ENCODE measurements at regions not wholly inside any gene's neighbourhood (a gene's known extent, or its start where the extent isn't known, plus 50 kb on each side); places are given as distances from the start of the nearest gene placed in this dataset.
A peak's percentile ranks its signal among the peaks of the same experiment; 100 is the strongest.

DNA sequence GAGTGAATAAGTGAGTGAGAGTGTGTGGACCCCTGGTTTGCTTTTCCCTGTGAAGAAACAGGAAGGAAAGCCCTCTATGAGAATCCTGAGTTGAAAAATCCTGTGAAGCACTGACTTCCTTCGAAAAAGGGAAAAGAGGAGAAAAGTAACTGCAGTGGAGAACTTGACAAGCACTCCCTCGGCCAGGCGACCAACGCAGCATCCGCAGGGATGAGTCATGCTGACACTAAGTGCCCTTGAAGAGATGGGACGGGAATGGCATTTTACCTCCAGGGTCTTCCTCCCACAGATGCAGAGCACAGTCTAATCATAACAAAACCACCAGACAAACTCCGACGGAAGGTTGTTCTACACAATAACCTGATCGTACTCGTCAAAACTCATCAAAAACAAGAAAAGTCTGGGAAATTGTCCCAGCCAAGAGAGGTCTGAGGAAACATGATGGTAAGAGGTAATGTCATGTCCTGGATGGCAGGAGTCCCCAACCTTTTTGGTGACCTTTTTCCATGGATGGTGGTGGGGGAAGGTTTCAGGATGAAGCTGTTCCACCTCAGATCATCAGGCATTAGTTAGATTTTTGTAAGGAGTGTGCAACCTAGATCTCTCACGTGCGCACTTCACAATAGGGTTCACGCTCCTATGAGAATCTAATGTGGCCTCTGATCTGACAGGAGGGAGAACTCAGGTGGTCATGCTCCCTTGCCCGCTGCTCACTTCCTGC is 132.2 kb upstream of the B3GAT1 start:
- ATAC-seq: no peak

DNA sequence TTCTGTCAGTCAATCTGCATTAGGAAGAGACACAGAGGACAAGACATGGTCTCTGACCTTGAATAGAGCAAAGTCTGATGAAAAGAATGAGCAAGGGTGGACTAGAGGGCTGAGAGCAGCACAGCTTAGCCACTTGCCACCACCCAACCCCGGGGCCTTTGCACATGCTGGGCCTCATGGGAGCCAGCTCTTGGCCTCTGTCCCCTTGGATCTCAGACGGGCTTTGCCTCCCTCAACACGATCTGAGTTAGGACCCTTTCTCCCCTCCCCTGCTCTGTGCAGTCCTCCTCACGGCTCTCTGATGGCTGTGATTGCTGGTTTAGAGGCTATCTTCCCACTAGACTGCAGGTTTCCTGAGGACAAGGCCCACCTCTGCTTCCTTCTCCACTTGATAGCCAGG is 131.6 kb upstream of the B3GAT1 start:
- no peak for ATAC-seq

DNA sequence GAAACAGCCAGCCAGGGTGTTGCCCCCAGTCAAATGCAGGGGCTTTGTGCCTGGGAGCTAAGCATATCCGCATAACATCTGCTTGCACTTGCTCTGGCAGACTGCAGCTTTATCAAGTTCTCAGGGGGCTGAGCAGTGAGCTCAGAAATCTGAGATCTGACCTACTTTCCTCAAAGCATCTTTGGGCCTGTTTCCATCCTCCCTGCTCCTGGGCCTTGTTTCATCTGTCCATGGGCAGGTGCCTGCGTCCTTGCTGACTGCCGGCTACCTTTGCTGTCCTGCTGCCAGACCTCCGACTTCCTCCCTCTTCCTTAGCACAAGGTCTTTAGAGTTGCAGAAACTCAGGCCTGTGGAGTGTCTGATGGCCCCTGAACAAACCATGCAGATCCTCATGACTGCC is 131.2 kb upstream of the B3GAT1 start:
- ATAC-seq: no peak

DNA sequence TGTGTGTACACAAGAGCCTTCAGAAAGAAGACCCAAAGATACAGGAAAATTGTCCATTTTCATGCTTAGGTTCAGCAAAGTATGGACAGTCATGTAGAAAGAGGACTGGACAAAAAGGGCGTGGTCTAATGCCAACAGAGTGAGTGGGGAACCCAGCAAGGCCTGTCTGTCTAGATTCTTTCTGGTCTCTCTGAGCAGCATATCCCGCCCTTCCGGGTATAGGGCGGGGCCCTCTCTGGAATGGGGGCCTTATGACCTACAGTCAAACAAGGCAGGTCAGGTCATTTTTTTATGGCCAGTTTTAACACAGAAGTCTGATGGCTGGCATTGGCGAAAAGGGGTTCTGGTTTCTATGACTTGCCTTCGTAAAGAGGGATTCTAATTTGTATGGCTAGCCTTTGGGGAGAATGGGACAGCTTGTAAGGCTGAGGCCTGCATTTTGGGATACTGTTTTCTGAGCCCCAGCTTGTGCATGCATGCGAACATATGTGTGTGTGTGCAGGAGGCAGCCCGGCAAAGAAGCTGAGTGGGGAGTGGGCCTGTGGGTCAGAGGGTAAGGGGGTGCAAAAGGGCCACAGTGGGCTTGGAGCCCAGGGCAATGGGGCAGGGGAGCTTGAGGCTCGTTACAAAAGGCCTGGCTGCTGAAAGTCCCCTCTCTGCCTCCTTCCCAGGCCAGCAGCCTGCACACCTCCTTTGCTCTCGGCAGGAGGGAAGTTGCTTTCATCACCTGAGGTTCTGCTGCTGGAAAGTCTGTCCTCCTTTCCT is 130.5 kb upstream of the B3GAT1 start:
- ATAC-seq: peak; percentile 91

DNA sequence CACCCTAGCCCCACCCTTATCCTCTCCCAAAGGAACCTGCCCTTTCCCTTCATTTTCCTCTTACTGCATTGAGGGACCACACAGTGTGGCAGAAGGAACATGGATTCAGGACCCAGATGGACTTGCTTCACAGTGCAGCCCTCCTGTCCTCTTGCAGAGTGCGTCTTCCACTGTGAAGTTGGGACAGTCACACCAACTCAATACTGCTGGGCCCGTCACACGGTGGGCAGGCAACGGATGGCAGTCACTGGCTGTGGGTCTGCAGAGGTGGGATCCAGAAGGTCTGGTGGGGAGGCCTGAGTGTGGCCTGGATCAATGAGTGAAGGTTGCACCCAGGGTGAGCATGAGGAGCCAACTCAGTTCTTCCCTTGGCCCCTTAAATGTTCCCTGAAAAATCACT is 129.9 kb upstream of the B3GAT1 start:
- ATAC-seq: no peak

DNA sequence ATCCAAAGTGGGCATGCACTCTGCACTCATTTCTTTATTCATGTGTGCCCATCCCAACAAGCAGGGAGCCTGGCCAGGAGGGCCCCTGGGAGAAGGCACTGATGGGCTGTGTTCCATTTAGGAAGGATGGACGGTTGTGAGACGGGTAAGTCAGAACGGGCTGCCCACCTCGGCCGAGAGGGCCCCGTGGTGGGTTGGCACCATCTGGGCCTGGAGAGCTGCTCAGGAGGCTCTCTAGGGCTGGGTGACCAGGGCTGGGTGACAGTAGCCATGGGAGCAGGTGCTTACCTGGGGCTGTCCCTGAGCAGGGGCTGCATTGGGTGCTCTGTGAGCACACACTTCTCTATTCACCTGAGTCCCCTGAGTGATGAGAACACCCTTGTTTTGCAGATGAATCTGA is 129.3 kb upstream of the B3GAT1 start:
- no peak for ATAC-seq

DNA sequence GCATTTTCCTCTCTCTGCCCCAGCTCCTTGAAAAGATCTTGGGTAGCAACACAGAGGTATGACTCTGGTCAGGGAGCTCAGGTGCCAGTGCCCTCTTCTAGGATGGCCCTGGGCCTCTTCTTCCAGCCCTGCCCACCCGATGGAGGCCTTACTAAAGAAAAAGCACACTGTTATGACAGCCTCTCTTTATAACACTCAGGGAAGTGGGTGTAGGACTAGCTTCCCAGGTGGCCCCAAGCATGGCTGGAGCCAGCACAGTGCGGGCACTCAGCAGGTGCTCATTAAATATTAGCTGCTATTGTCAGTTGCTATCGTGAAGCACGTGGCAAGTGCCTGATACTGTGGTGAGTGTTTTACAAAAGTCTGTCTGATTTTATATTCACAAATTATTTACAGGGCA is 127.2 kb upstream of the B3GAT1 start:
- ATAC-seq: no peak

- ATAC-seq: no peak
Observed at GRCh38 chr11:134538742-134539141, 126.7 kb upstream of the B3GAT1 start.

DNA sequence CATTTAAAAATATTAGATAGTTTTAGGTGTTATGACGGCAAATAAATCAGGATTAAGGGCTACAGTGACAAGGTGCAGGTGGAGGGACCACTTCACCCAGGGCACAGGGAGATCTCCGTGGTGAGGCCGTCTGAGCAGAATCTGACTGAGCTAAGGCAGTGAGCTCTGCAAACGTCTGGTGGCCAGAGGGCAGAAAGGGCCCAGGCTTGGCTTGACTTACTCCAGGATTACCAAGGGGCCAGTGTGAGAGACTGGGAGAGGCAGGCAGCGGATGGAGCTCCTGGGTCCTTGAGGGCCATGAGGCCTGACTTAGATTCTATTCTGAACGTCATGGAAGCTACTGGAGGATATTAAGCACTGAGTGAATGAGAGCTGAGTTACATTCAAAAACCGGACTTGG is 125.9 kb upstream of the B3GAT1 start:
- no peak for ATAC-seq

DNA sequence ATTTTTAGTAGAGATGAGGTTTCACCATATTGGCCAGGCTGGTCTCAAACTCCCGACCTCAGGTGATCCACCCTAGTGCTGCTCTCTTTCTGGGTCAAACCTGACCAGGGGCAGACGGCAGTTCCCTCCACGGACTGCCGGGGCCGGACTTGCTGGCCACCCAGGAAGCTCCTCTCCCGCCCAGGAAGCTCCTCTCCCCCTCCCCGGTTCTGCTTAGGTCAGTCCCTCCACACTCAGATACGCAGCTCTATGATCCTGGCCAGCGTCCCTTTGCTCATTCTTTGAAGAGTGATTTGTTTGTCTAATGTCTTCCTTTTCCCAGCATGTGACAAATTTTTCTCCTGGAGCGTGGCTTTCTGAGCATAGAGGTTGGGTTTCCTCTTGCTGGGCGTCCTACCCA is 125.3 kb upstream of the B3GAT1 start:
- no peak for ATAC-seq

DNA sequence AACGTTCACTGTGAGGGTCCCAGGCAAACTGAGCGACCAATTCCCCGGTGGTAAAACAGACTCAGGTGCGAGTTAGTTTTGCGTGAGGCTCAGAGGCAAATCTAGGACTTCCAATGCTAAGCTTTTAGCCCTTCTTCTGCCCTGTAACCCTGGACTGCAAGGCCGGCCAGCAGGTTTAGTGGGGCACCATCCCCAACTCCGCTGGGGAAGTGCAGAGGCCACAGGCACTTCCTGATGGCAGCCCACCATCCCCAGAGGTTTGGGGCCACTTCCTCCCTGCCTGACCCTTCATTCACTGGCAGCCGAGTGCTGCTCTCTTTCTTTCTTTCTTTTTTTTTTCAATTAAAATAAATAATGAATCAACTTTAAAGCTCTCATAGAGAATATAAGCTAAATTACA is 124.6 kb upstream of the B3GAT1 start:
- ATAC-seq: no peak

GRCh38 chr11:134536219-134536618 is 124.2 kb upstream of the B3GAT1 start:
- ATAC-seq: no peak

DNA sequence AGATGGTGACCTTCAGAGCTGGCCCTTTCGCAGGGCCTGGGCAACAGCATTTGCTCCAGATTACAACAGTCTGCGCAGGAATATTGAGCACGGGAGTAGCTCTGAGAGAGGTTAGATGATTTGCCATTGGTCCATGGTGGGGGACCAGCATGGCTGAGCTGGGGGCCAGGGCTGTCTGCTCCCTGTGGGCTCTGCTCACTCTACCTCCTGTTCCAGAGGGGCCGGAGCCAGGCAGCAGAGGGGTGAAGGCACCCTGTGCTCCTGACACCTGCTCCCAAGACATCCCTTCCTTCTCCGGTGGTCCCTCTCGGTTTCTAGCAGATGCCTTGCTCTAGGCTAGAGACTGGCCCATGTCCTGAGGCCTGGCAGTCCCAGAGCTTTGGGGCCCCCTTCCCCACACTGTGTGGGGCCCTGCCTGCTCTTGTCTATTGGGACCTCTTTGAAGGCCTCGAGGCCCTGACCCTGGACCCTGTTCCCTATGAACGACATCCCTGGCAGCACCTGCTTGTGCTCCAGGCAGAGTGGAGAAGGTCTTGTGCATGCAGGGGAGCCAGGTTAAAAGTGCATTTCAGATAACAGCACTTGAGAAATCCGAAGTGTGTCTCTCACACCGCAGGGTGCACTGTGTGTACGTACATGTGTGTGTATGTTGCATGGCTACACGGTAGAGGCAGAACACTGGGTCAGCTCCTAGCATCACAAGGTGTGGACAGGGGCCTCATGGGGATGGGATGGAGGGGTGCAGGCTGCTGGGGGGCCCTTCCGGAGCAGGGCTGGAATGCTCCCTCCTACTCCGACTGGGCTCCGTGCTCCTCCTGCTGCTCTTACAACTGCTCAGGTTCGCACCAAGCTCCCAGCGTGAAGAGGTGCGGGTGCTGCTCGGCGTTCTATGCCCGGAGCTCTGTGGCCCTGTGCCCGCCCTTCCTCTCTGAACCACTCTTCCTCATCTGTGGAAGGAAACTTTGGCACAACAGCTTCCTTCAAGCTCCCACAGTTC is 123.3 kb upstream of the B3GAT1 start:
- no peak for ATAC-seq

- ATAC-seq: no peak
Observed at GRCh38 chr11:134533511-134533910, 121.5 kb upstream of the B3GAT1 start.

DNA sequence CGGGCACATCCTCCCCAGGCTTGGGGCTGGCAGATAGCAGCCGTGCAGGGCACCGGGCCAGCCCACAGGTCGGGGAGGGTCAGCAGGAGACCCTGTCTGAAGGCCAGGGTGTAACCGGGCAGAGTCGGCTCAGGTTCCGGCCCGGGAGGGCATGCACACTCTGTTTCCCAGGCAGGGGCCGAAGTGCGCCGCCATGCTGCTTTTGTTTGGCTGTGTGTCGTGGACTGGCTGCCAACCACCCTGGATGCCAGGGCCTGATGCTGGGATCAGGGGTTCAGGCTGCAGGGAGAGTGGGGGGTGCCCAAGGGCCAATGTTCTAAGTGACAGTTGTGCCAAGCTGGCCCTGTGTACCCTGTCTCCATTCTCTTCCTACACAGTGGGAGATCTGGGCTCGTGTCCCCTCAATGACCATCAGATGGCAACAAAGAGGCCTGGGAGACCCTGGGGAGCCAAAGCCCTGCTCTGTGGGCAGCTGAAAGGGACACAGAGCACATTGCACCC is 120.9 kb upstream of the B3GAT1 start:
- ATAC-seq: no peak

- no peak for ATAC-seq
Observed at GRCh38 chr11:134532131-134532920, 120.3 kb upstream of the B3GAT1 start.

DNA sequence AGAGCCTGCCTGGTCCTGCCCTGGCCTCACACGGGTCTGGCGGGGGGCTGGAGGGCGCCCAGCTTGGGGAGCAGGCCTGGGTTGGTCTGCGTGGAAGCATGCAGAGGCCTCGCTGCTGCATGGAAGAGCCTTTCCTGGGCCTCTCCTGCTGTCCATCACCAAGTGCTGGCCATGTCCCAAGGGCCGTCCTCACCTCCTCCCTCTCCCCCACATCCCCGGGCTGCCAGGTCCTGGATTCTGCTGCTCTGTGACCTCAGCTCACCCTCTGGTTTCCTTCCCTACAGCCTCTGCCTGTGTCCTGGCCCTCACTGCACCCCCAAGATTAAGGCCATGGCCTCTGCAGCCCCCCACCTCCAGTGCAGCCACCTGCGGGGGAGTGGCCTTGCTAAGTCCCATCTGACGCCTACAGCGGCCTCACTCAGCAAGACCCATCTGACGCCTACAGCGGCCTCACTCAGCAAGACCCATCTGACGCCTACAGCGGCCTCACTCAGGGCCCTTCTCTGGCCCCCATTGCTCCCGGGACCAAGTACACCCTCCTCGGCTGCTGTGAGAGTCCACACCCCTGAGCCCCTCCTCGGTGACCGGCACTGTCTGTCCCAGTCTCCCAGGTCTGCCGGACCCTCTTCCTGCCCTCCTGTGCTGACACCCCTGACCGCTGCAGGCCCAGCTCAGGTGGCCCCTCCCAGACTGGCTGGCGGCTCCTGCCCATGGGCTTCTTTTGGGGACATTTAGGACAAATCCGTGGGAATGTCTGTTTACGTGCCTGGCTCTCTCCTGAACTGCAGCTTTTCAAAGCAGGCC is 119.5 kb upstream of the B3GAT1 start:
- no peak for ATAC-seq

- ATAC-seq: no peak
Observed at GRCh38 chr11:134530636-134531326, 118.7 kb upstream of the B3GAT1 start.

DNA sequence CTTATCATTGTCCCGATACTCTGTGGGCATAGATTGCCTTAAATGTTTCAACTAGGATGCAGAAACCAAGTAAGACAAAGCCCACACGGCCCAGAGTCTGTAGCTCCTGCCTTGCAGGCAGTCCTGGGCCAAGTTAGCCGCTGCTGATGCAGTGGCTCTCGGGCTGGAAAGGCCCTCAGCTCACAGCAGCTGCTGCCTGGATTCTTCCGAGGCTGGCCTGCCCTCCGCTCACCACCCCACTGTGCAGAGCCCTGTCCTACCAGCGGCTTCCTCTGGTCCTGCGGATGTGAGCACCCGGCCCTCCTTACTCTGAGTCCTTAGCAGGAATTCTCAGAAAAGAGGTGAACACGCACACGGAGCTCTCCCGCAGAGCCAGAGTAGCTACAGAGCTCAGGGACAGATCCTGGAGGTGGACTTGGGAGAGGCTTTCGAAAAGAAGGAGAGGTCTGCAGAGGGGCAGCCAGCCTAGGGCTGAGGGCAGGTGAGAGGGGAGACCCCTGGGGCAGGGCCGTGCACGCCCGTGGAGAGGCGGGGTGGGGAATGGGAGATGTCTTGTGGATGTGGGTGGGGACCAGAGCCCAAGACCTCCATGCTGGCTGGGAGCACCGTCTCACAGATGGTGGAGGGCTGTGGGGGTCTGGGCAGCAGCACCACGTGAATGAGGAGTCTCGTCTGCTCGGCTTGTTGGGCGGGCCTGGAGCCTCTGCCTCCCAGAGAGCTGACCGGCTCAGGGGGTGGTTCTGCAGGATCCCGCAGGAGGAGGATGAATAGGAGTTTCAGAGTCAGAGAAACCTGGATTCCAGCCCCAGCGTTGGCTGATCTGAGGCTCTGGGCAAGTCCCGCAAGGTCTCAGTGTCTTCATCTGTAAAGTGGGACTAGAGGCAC is 117.4 kb upstream of the B3GAT1 start:
- no peak for ATAC-seq

GRCh38 chr11:134528453-134528852 is 116.4 kb upstream of the B3GAT1 start:
- no peak for ATAC-seq
